Nephron progenitor cell (in vitro differentiated cells): ENCODE measurements at regions not wholly inside any gene's neighbourhood (a gene's known extent, or its start where the extent isn't known, plus 50 kb on each side); places are given as distances from the start of the nearest gene placed in this dataset.

ENCODE experiments used
- DNase-seq: peaks from one replicate; pipeline ENCODE4 v3.0.0; 2021
- H3K27ac Mint-ChIP-seq: 2 replicates; pipeline ENCODE4 v1.8.0; 2021; ENCODE audit warnings: mild to moderate bottlenecking, moderate library complexity, mixed read lengths
- H3K27me3 Mint-ChIP-seq: 2 replicates; pipeline ENCODE4 v1.8.0; 2021; ENCODE audit warnings: mild to moderate bottlenecking, low read depth, mixed read lengths; ENCODE audit not compliant: poor library complexity
- H3K36me3 Mint-ChIP-seq: 2 replicates; pipeline ENCODE4 v1.8.0; 2021; ENCODE audit warnings: low read depth, mixed read lengths
- H3K4me1 Mint-ChIP-seq: 2 replicates; pipeline ENCODE4 v1.8.0; 2021; ENCODE audit warnings: mixed read lengths
- H3K4me3 Mint-ChIP-seq: 2 replicates; pipeline ENCODE4 v1.8.0; 2021; ENCODE audit warnings: mild to moderate bottlenecking, moderate library complexity, mixed read lengths
- H3K9me3 Mint-ChIP-seq: 2 replicates; pipeline ENCODE4 v1.8.0; 2021; ENCODE audit warnings: mild to moderate bottlenecking, moderate library complexity, mixed read lengths
- TF ChIP-seq, protein P1 (sequence below): fragments of 200-600 bp; sonication (generic); IDR thresholded peaks from 2 replicates; pipeline ENCODE4 v1.5.0; 2021; ENCODE audit warnings: antibody characterized with exemption

DNA sequence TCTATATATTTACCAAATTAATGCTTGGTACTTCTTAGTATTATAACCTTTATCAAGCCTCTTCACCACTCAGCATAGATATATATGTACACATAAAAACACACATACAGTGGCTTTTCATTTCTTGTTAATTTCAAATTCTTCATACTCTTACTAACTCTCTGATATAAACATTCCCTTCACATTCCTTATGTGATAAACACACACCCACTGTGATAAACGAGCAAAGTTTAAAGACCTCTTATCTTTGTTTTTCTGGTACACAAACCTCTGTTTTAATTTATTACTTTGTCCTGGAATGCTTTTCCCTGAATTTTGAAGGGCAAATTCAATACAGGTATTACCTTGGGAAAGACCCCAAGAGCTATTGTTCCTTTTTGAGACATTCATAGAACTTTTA is 379.1 kb upstream of the TMPRSS15 start:
- TF ChIP-seq, protein P1, sequence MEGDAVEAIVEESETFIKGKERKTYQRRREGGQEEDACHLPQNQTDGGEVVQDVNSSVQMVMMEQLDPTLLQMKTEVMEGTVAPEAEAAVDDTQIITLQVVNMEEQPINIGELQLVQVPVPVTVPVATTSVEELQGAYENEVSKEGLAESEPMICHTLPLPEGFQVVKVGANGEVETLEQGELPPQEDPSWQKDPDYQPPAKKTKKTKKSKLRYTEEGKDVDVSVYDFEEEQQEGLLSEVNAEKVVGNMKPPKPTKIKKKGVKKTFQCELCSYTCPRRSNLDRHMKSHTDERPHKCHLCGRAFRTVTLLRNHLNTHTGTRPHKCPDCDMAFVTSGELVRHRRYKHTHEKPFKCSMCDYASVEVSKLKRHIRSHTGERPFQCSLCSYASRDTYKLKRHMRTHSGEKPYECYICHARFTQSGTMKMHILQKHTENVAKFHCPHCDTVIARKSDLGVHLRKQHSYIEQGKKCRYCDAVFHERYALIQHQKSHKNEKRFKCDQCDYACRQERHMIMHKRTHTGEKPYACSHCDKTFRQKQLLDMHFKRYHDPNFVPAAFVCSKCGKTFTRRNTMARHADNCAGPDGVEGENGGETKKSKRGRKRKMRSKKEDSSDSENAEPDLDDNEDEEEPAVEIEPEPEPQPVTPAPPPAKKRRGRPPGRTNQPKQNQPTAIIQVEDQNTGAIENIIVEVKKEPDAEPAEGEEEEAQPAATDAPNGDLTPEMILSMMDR: no peak
- H3K4me3 Mint-ChIP-seq: no peak overlapping the region
- no peaks in the 10 kb centered on the region for H3K36me3 Mint-ChIP-seq
- H3K27me3 Mint-ChIP-seq: peaks cover 3% of the 10 kb centered on the region
- no peak for DNase-seq
- H3K9me3 Mint-ChIP-seq: no peaks in the 10 kb centered on the region
- H3K4me1 Mint-ChIP-seq: no peaks in the 10 kb centered on the region
- no peak overlapping the region for H3K27ac Mint-ChIP-seq

DNA sequence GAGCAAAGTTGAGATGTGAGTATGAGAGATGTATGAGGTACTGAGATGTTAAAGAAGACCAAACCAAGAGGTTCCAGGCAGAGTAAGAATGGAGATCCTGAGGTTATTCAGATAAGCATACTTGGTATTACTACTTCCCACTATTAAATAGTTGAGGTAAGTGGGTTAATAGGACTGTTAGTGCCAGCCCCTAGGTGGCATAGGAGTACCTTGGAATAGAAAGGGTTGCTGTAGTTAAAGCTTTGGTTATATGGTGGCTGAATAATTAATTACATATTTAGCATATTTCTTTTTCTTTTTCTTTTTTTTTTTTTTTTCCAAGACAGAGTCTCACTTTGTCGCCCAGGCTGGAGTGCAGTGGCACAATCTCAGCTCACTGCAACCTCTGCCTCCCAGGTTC is 397.9 kb upstream of the TMPRSS15 start:
- Mint-ChIP-seq H3K4me3 (no peak overlapping the region), H3K36me3 (no peaks in the 10 kb centered on the region), H3K9me3 (peaks cover 6% of the 10 kb centered on the region), H3K27me3 (peaks cover 7% of the 10 kb centered on the region), H3K4me1 (no peaks in the 10 kb centered on the region), H3K27ac (no peak overlapping the region)
- TF ChIP-seq, protein P1: no peak
- DNase-seq: no peak

DNA sequence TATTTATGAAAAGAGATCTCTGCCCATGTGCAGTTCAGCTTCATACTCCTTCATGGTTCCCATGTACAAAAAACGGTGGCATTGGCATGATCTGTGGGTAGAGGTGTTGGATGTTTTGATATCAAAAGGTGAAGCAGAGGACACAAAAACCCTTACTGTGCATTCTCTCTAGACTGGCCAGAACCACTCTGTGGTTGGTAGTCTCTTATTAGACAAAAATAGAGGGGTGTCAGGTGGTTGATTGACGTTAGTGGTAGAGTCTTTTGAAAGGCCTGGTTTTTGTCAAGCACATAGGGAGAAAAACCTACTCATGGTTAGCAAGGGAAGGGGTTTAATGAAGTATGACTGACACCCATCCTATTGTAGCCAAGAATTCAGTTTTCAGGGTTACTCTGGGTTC is 400.0 kb upstream of the TMPRSS15 start:
- H3K27ac Mint-ChIP-seq: no peak overlapping the region

DNA sequence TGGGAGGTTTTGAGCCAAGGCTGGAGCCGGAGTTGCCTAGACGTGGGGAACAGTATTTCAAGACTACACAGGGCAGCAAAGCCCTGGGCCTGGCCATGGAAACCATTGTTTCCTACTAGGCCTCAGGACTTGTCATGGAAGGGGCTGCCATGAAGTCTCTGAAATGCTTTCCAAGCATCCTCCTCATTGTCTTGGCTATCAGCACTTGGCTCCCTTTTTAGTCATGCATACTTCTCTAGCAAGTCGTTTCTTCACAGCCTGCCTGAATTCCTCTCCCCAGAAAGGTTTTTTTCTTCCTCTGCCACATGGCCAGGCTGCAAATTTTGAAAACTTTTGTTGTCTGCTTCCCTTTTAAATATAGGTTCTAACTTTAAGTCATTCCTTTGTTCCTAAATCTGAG is 406.6 kb upstream of the TMPRSS15 start:
- H3K4me1 Mint-ChIP-seq: no peaks in the 10 kb centered on the region
- H3K9me3 Mint-ChIP-seq: no peaks in the 10 kb centered on the region
- no peak for DNase-seq
- H3K36me3 Mint-ChIP-seq: no peaks in the 10 kb centered on the region
- H3K27ac Mint-ChIP-seq: no peak overlapping the region
- peaks cover 2% of the 10 kb centered on the region for H3K27me3 Mint-ChIP-seq
- TF ChIP-seq, protein P1: no peak
- no peak overlapping the region for H3K4me3 Mint-ChIP-seq

More for the DNA sequence above, 400.0 kb upstream of the TMPRSS15 start:
- DNase-seq: no peak
- Mint-ChIP-seq H3K27me3 (peaks cover 7% of the 10 kb centered on the region), H3K9me3 (no peaks in the 10 kb centered on the region), H3K36me3 (no peaks in the 10 kb centered on the region), H3K4me1 (no peaks in the 10 kb centered on the region), H3K4me3 (no peak overlapping the region)
- TF ChIP-seq, protein P1: no peak

DNA sequence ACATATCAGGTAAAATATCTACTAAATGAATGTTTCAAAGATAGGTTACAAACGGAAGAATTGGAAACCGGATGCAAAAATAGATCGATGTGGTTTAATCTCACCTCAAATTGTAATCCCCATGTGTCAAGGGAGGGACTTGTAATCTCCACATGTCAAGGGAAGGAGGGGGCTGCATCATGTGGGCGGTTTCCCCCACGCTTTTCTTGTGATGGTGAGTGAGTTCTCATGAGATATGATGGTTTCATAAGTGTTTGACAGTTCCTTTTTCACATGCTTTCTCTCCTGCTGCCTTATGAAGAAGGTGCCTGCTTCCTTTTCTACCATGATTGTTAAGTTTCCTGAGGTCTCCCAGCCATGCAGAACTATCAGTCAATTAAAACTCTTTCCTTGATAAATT is 408.7 kb upstream of the TMPRSS15 start:
- Mint-ChIP-seq H3K36me3 (no peaks in the 10 kb centered on the region), H3K27me3 (no peaks in the 10 kb centered on the region), H3K4me3 (no peak overlapping the region), H3K9me3 (no peaks in the 10 kb centered on the region), H3K4me1 (no peaks in the 10 kb centered on the region), H3K27ac (no peak overlapping the region)
- TF ChIP-seq, protein P1: no peak
- no peak for DNase-seq

DNA sequence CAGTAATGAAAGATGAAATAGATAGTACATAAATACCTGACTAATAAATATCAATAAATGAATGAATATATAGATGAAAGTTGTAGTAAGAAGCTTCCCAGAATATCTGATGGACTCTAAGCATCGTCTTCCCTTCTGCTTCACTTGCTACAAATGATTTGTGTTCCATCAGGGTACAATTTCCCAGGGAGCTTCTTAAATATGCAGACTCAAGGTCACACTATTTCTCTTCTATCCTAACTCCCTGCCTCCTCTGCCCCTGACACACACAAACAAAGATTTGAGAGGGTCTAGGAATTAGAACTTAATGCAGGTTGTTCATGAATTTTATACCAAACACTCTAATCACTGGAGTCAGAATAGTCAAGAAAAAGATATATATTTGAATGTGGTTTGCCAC is 415.9 kb upstream of the TMPRSS15 start:
- no peaks in the 10 kb centered on the region for H3K36me3 Mint-ChIP-seq

More for the DNA sequence above, 415.9 kb upstream of the TMPRSS15 start:
- Mint-ChIP-seq H3K9me3 (peaks cover 17% of the 10 kb centered on the region), H3K4me1 (no peaks in the 10 kb centered on the region), H3K27ac (no peak overlapping the region), H3K27me3 (no peaks in the 10 kb centered on the region), H3K4me3 (no peak overlapping the region)
- TF ChIP-seq, protein P1: no peak
- no peak for DNase-seq
